ENCODE measurements at regions not wholly inside any gene's neighbourhood (a gene's known extent, or its start where the extent isn't known, plus 50 kb on each side); places are given as distances from the start of the nearest gene placed in this dataset.
"Not testable (repeated sequence)": the region's sequence is repeated elsewhere in the genome, so short reads cannot be mapped to it uniquely, and the experiment has no call there.

- CTCF ChIA-PET, result no interaction called here
- no peak for DNase-seq (ENCODE audit: low spot score)
- H3K27ac ChIP-seq, result no peak overlapping the region
- POLR2A ChIA-PET (ENCODE audit: low non-redundant PET), result no interaction called here
- TF ChIP-seq, protein P1, sequence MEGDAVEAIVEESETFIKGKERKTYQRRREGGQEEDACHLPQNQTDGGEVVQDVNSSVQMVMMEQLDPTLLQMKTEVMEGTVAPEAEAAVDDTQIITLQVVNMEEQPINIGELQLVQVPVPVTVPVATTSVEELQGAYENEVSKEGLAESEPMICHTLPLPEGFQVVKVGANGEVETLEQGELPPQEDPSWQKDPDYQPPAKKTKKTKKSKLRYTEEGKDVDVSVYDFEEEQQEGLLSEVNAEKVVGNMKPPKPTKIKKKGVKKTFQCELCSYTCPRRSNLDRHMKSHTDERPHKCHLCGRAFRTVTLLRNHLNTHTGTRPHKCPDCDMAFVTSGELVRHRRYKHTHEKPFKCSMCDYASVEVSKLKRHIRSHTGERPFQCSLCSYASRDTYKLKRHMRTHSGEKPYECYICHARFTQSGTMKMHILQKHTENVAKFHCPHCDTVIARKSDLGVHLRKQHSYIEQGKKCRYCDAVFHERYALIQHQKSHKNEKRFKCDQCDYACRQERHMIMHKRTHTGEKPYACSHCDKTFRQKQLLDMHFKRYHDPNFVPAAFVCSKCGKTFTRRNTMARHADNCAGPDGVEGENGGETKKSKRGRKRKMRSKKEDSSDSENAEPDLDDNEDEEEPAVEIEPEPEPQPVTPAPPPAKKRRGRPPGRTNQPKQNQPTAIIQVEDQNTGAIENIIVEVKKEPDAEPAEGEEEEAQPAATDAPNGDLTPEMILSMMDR (conservative IDR thresholded peaks at IDR 0.05; ENCODE audit: low read depth), result no peak
These were observed 233.9 kb upstream of the CNTNAP5 start for GRCh38 chr2:123791207-123791606.

DNA sequence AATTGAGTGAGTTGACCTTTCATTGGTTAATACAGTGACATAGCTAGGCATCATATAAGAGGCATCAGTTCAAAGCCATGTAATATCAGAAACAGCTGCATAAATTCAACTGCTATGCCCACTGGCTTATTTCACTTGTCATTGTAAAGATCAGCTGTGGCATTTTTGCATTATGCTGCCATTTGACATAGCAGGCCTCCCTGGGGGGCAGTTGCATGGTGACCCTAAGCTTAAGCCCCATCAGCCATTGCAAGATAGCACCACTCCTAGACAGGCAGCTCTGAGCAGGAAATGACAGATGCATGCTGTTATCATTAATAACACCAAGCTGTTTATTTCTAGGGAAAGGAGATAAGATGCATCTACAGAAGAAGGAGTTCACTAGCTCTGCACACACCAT lies 233.4 kb upstream of the CNTNAP5 start:
- no peak for DNase-seq (ENCODE audit: low spot score)
- ChIA-PET POLR2A (ENCODE audit: low non-redundant PET) (no interaction called here), CTCF (no interaction called here)
- H3K27ac ChIP-seq, result no peak overlapping the region
- TF ChIP-seq, protein P1 (conservative IDR thresholded peaks at IDR 0.05; ENCODE audit: low read depth), result no peak

GRCh38 chr2:123804126-123804525 lies 221.0 kb upstream of the CNTNAP5 start:
- POLR2A ChIA-PET (ENCODE audit: low non-redundant PET), result not testable (repeated sequence)

GRCh38 chr2:123805746-123806145 lies 219.3 kb upstream of the CNTNAP5 start:
- DNase-seq (ENCODE audit: low spot score); CTCF ChIA-PET; POLR2A ChIA-PET (ENCODE audit: low non-redundant PET); H3K27ac ChIP-seq: not testable (repeated sequence)

More at GRCh38 chr2:123804126-123804525, 221.0 kb upstream of the CNTNAP5 start:
- CTCF ChIA-PET; H3K27ac ChIP-seq; DNase-seq (ENCODE audit: low spot score): not testable (repeated sequence)

GRCh38 chr2:123808243-123808642 lies 216.8 kb upstream of the CNTNAP5 start:
- H3K27ac ChIP-seq, result no peak overlapping the region
- ChIA-PET CTCF (no interaction called here), POLR2A (ENCODE audit: low non-redundant PET) (no interaction called here)
- DNase-seq (ENCODE audit: low spot score), result no peak
- TF ChIP-seq, protein P1 (conservative IDR thresholded peaks at IDR 0.05; ENCODE audit: low read depth), result no peak

DNA sequence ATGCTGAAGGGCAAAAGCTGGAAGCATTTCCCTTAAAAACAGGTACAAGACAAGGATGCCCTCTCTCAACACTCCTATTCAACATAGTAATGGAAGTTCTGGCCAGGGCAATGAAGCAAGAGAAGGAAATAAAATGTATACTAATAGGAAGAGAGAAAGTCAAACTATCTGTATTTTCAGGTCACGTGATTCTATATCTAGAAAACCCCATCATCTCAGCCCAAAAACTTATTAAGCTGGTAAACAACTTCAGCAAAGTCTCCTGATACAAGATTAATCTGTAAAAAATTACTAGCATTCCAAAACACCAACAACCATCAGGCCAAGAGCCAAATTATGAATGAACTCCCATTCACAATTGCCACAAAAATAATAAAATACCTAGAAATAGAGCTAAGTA lies 213.2 kb upstream of the CNTNAP5 start:
- CTCF ChIA-PET, result no interaction called here
- no peak for DNase-seq (ENCODE audit: low spot score)
- TF ChIP-seq, protein P1 (conservative IDR thresholded peaks at IDR 0.05; ENCODE audit: low read depth), result no peak
- H3K27ac ChIP-seq, result no peak overlapping the region
- POLR2A ChIA-PET (ENCODE audit: low non-redundant PET), result no interaction called here

GRCh38 chr2:123816203-123816602 lies 208.9 kb upstream of the CNTNAP5 start:
- CTCF ChIA-PET, result no interaction called here
- TF ChIP-seq, protein P1 (conservative IDR thresholded peaks at IDR 0.05; ENCODE audit: low read depth), result no peak
- no peak for DNase-seq (ENCODE audit: low spot score)
- POLR2A ChIA-PET (ENCODE audit: low non-redundant PET), result no interaction called here
- no peak overlapping the region for H3K27ac ChIP-seq

- POLR2A ChIA-PET (ENCODE audit: low non-redundant PET), result no interaction called here
- CTCF ChIA-PET, result no interaction called here
- no peak for DNase-seq (ENCODE audit: low spot score)
- H3K27ac ChIP-seq, result no peak overlapping the region
- TF ChIP-seq, protein P1 (conservative IDR thresholded peaks at IDR 0.05; ENCODE audit: low read depth), result no peak
These were observed 208.2 kb upstream of the CNTNAP5 start for GRCh38 chr2:123816928-123817327.
